Tibial nerve (tissue), 3 donors: ENCODE measurements at regions not wholly inside any gene's neighbourhood (a gene's known extent, or its start where the extent isn't known, plus 50 kb on each side); places are given as distances from the start of the nearest gene placed in this dataset.

Experiments
- EP300 ChIP-seq, 2 donors: sonication (generic); formaldehyde crosslinking; IDR thresholded peaks; one replicate each; pipeline ENCODE4 v1.6.1; 2017; ENCODE audit warnings: antibody characterized with exemption in 2 of 2, mild to moderate bottlenecking in 1 of 2
- POLR2A ChIP-seq, 2 donors: fragments of 450-650 bp; IDR thresholded peaks; one replicate each; pipeline ENCODE4 v1.6.1; 2017; ENCODE audit warnings: antibody characterized with exemption in 2 of 2, mild to moderate bottlenecking in 2 of 2, moderate library complexity in 2 of 2

DNA sequence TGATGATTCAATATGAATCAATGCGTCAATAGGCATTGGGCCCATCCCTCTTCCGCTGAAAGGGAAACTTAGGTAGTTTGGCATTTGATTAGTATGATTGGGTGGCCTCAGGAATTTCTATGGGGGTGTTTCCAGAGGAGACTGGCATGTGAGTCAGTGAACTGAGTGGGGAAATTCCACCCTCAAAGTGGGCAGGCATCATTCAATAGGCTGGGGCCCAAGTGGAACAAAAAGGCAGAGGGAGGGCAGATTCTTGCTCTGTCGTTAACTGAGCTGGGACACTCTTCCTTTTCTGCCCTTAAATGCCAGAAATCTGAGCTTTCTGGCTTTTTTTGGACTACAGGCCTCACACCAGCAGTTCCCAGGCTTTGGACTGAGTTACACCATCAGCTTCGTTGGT is 373.5 kb downstream of the RPS29 start:
- TF ChIP-seq EP300 (IDR thresholded peaks at IDR 0.05): no peak
- no peak for TF ChIP-seq POLR2A (IDR thresholded peaks at IDR 0.05)
